ENCODE measurements at regions not wholly inside any gene's neighbourhood (a gene's known extent, or its start where the extent isn't known, plus 50 kb on each side); places are given as distances from the start of the nearest gene placed in this dataset.
"Not testable (repeated sequence)": the region's sequence is repeated elsewhere in the genome, so short reads cannot be mapped to it uniquely, and the experiment has no call there.

DNA sequence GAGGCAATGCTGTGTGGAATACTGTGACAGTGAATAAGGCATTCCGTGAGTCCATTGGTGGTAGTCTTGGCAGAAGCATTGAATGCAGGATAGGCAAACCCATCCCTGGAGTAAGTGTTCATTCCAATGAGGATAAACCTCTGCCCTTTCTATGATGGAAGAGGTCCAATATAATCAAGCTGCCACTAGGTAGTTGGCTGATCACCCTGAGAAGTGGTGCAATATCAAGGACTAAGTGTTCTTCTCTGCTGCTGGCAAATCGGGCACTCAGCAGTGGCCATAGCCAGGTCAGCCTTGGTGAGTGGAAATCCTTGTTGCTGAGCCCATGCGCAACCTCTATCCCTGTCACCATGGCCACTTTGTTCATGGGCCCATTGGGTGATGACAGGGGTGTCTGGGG lies 70.1 kb downstream of the FBXO4 start:
- H3K4me3 ChIP-seq, result no peak overlapping the region
- no peaks in the 10 kb centered on the region for H3K36me3 ChIP-seq
- H3K27me3 ChIP-seq, result no peaks in the 10 kb centered on the region
- no peaks in the 10 kb centered on the region for H4K20me1 ChIP-seq
- no peak overlapping the region for H3K4me2 ChIP-seq
- peaks cover 14% of the 10 kb centered on the region for H3K9me3 ChIP-seq
- H3K4me1 ChIP-seq, result no peaks in the 10 kb centered on the region
- no peak for TF ChIP-seq Cebpa-rat (IDR thresholded peaks at IDR 0.05)
- H3K9ac ChIP-seq, result no peak overlapping the region
- H3K27ac ChIP-seq, result no peak overlapping the region

DNA sequence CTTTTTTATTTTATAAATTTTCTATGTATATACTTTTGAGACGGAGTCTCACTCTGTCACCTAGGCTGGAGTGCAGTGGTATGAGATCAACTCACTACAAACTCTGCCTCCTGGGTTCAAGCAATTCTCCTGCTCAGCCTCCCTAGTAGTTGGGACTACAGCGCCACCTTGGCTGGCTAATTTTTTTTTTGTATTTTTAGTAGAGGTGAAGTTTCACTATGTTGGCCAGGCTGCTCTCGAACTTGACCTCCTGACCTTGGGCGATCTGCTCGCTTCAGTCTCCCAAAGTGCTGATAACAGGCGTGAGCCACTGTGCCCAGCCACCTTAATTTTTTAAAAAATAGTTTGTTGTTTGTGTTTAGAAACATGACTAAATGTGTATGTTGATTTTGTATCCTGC lies 76.6 kb downstream of the FBXO4 start:
- Histone ChIP-seq H3K4me2 (no peak overlapping the region), H3K9ac (no peak overlapping the region), H3K36me3 (no peaks in the 10 kb centered on the region), H4K20me1 (no peaks in the 10 kb centered on the region), H3K4me1 (no peaks in the 10 kb centered on the region), H3K4me3 (no peak overlapping the region), H3K9me3 (peaks cover 14% of the 10 kb centered on the region), H3K27me3 (no peaks in the 10 kb centered on the region), H3K27ac (no peak overlapping the region)
- no peak for TF ChIP-seq Cebpa-rat (IDR thresholded peaks at IDR 0.05)

DNA sequence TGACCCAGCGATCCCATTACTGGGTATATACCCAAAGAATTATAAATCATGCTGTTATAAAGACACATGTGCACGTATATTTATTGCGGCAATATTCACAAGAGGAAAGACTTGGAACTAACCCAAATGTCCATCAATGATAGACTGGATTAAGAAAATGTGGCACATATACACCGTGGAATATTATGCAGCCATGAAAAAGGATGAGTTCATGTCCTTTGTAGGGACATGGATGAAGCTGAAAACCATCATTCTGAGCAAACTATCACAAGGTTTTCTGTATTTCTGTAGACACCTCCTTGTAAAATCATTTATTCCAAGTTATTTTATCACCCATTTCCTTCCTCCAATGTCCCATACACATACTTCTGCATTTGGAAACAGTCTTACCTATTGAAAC lies 78.8 kb downstream of the FBXO4 start:
- H3K9ac ChIP-seq, H3K4me3 ChIP-seq, H3K27me3 ChIP-seq, H3K4me1 ChIP-seq, H3K4me2 ChIP-seq, H4K20me1 ChIP-seq, H3K9me3 ChIP-seq, H3K27ac ChIP-seq, H3K36me3 ChIP-seq: not testable (repeated sequence)

DNA sequence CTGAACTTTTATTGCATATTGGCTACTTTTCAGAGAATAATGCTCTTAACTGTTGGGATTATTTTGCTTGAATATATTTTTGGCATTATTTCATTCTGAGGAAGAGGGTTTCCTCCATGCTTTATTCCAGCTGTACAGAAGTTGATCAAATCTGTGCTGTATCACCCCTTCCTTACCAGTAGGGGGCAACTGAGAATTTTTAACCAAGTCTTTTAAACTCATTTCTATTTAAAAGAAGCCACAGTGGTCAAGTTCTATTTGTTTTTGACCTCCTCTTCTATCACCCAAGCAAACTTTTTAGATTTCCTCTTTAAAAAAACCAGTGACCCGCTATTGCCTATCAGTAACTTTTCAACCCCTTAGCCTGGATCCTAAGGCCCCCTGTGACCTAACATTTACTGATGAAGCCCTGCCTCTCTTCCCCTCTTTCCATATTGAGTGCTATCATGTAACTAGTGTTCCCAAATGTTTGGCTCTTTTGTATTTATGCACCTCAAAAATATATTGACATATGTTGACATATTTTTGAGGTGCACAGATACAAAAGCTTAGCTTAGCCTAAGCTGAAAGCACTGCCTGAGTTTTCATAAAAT lies 80.6 kb downstream of the FBXO4 start:
- Histone ChIP-seq H3K27ac (no peak overlapping the region), H3K27me3 (no peaks in the 10 kb centered on the region), H3K9ac (no peak overlapping the region), H3K4me2 (no peak overlapping the region), H3K4me1 (no peaks in the 10 kb centered on the region), H3K36me3 (no peaks in the 10 kb centered on the region), H3K9me3 (no peaks in the 10 kb centered on the region), H3K4me3 (no peak overlapping the region), H4K20me1 (no peaks in the 10 kb centered on the region)
- no peak for TF ChIP-seq Cebpa-rat (IDR thresholded peaks at IDR 0.05)

DNA sequence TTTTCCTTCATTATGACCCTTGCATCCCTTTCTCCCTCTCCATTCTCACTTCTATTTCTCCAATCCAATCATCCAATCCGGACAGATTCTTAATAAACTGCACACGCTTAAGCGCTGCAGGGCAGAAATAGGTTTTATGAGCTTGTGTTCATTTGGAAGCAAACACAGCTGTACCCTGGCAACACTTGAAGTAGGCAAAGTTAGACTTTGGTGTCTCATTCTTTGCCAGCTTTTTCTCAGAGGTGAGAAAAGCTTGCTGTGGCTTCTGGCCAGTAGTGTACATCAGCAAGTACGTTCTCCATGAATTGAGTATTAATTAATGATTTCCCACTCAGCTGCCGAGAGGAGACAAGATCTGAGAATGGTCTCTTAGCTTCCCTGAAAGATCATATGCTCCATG lies 88.5 kb downstream of the FBXO4 start:
- H3K4me2 ChIP-seq, result no peak overlapping the region
- H3K9ac ChIP-seq, result no peak overlapping the region
- no peaks in the 10 kb centered on the region for H3K9me3 ChIP-seq
- TF ChIP-seq Cebpa-rat (IDR thresholded peaks at IDR 0.05), result no peak
- H4K20me1 ChIP-seq, result no peaks in the 10 kb centered on the region
- no peak overlapping the region for H3K4me3 ChIP-seq
- no peaks in the 10 kb centered on the region for H3K27me3 ChIP-seq
- H3K4me1 ChIP-seq, result no peaks in the 10 kb centered on the region
- no peaks in the 10 kb centered on the region for H3K36me3 ChIP-seq
- H3K27ac ChIP-seq, result no peak overlapping the region

DNA sequence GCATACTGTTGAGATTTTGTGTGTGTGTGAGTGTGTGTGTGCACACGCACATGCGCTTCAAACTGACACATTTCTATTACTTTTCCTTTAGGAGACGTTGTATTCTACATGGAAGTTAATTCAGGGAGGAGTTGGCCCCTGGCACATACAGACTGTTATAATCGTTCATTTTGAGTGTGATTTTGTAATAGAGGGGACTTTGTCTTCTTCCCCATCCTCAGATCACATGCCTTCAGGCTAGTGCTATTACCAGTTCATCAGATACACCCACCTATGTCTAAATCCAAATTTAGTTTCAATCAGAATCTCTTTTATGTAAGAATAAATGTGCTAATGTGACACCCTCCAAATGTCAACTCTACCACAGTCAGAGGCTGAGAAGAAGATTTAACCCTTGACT lies 90.2 kb downstream of the FBXO4 start:
- H3K9ac ChIP-seq, result no peak overlapping the region
- no peaks in the 10 kb centered on the region for H4K20me1 ChIP-seq
- no peak for TF ChIP-seq Cebpa-rat (IDR thresholded peaks at IDR 0.05)

DNA sequence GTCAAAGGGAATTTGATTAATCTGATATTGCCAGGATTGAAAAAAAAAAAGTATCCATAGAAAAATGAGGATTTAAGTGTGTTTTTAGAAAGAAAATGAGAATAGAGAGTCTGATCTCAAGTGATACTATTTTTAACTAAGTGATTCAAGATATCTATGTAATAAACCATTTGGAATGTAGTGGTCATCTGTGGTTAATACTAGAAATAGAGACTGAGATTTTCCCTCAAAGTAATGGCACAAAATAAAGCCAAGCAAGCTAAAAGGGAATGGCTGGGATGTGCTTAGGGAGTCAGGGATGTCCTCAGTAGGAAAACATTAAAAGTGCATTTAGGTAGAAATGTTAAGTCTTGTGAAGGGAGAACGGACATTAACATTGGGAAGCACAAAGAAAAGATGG lies 90.6 kb downstream of the FBXO4 start:
- Histone ChIP-seq H3K9me3 (no peaks in the 10 kb centered on the region), H3K27me3 (no peaks in the 10 kb centered on the region), H3K4me1 (no peaks in the 10 kb centered on the region), H3K4me3 (no peak overlapping the region), H3K36me3 (no peaks in the 10 kb centered on the region), H4K20me1 (no peaks in the 10 kb centered on the region), H3K9ac (no peak overlapping the region), H3K4me2 (no peak overlapping the region), H3K27ac (no peak overlapping the region)
- no peak for TF ChIP-seq Cebpa-rat (IDR thresholded peaks at IDR 0.05)

More for the DNA sequence above, 90.2 kb downstream of the FBXO4 start:
- no peaks in the 10 kb centered on the region for H3K9me3 ChIP-seq
- H3K36me3 ChIP-seq, result no peaks in the 10 kb centered on the region
- H3K4me2 ChIP-seq, result no peak overlapping the region
- no peak overlapping the region for H3K27ac ChIP-seq
- no peaks in the 10 kb centered on the region for H3K4me1 ChIP-seq
- H3K4me3 ChIP-seq, result no peak overlapping the region
- no peaks in the 10 kb centered on the region for H3K27me3 ChIP-seq

DNA sequence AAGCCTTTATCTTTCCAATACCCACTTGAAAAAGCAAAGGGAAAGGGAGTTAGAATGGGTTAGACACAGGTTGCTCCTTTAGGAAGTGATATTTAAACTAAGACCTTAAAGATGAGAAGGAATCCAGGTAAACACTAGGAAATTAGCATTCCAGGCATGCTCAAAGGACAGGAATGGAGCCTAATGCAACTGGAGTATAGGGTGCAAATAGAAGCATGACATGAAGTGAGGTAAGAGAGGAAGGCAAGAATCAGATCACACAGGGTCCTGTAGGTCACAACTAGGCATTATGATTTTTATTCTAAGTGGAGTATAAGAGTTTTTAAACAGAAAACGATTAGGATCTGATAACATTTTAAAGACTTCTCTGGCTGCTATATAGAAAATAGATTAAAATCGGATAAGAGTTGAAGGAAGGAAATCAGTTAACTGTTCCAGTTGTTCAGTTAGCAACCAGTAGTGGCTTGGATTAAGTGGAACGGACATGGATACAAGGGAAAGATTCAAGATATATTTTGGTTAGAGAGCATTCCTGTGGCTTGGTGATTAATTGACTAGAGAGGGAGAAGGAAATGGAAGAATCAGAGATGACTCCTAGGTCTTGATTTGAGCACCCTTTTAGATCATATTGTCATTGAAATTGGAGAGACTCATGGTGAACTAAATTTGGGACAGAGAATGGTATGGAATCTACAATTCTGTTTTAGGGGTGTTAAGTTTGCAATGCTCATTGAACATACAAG lies 95.9 kb downstream of the FBXO4 start:
- no peak overlapping the region for H3K27ac ChIP-seq
- no peaks in the 10 kb centered on the region for H3K9me3 ChIP-seq
- H3K27me3 ChIP-seq, result no peaks in the 10 kb centered on the region
- H3K4me2 ChIP-seq, result no peak overlapping the region
- no peak overlapping the region for H3K9ac ChIP-seq
- no peak for TF ChIP-seq Cebpa-rat (IDR thresholded peaks at IDR 0.05)
- no peaks in the 10 kb centered on the region for H4K20me1 ChIP-seq
- no peak overlapping the region for H3K4me3 ChIP-seq
- H3K36me3 ChIP-seq, result no peaks in the 10 kb centered on the region
- H3K4me1 ChIP-seq, result no peaks in the 10 kb centered on the region

DNA sequence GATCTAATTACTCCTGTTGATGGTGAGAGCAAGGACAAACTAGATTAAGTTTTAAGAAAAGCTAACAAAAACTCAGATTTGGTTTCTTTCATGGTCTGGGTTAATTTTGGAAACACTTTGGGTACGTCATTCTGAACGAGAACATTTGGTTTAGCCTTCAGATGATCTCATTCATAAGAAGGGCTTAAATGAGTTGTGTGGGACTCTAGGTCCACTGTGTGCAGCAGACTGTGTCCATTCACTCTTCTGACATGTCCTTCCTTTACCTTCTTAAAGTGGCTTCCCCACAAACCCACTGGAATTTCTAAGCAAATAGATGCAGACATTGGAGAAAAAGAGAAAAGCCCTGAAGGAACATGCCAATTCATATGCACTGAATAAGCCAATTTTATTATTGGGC lies 96.8 kb downstream of the FBXO4 start:
- H3K4me1 ChIP-seq, result no peaks in the 10 kb centered on the region
- H3K9ac ChIP-seq, result no peak overlapping the region
- H3K27me3 ChIP-seq, result no peaks in the 10 kb centered on the region
- no peaks in the 10 kb centered on the region for H4K20me1 ChIP-seq
- no peak overlapping the region for H3K4me3 ChIP-seq
- no peak overlapping the region for H3K4me2 ChIP-seq
- H3K9me3 ChIP-seq, result no peaks in the 10 kb centered on the region
- H3K27ac ChIP-seq, result no peak overlapping the region
- H3K36me3 ChIP-seq, result no peaks in the 10 kb centered on the region
- TF ChIP-seq Cebpa-rat (IDR thresholded peaks at IDR 0.05), result no peak

DNA sequence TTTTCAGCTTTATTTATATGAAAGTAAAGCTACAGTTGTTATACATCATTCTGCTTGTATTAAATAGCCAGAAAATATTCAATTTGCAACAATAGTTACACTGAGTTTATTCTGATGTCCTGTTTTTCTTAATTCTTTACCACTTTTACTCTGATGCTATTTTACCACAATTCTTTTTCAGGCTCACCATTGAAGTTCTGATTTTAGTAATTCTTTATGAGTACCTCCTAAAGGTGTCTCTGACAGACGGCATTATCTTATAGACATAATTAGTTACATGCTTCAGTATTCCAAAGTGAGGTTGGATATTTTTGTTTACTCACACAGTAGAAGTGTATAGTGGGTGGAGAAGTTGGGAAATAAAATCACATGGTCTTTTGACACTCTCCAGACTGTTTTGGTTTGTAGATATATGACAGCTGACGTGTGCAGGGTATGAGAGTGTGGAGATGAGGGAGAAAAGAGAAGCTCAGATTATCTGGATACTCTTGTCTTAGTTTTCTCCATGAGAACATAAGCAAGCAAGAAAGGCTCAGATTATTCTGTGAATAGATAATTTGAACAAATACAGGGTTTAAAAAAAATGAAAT lies 97.4 kb downstream of the FBXO4 start:
- no peak for TF ChIP-seq Cebpa-rat (IDR thresholded peaks at IDR 0.05)
- Histone ChIP-seq H3K9me3 (no peaks in the 10 kb centered on the region), H3K27me3 (no peaks in the 10 kb centered on the region), H3K36me3 (no peaks in the 10 kb centered on the region), H3K27ac (no peak overlapping the region), H3K4me3 (no peak overlapping the region), H3K4me2 (no peak overlapping the region), H3K4me1 (no peaks in the 10 kb centered on the region), H4K20me1 (no peaks in the 10 kb centered on the region), H3K9ac (no peak overlapping the region)
